AG04450 (cell line): ENCODE measurements at regions not wholly inside any gene's neighbourhood (a gene's known extent, or its start where the extent isn't known, plus 50 kb on each side); places are given as distances from the start of the nearest gene placed in this dataset.
A peak's percentile ranks its signal among the peaks of the same experiment; 100 is the strongest.

Source experiments
- CTCF ChIA-PET: fragments of 300-600, 350-600 bp; formaldehyde crosslinking; extraction: SDS; loops from one replicate; lab custom pipeline; 2022; ENCODE audit warnings: antibody characterized with exemption, inconsistent platforms; lab: Charles Lee
- POLR2A ChIA-PET: fragments of 350-600 bp; formaldehyde crosslinking; extraction: SDS; loops from one replicate; lab custom pipeline; 2021; ENCODE audit warnings: antibody characterized with exemption, inconsistent platforms; lab: Yijun Ruan, JAX
- DNase-seq: peaks from one replicate; pipeline ENCODE4 v3.0.0-alpha.2; 2011; ENCODE audit warnings: low read depth, low spot score
- H3K27ac ChIP-seq: one replicate; pipeline ENCODE4 v1.5.1; 2012; ENCODE audit warnings: low read depth, low read length, control low read depth
- H3K27me3 ChIP-seq: one replicate; pipeline ENCODE4 v1.6.0; 2012; ENCODE audit warnings: low read length; ENCODE audit not compliant: control insufficient read depth, insufficient read depth
- H3K4me3 ChIP-seq: 2 replicates; pipeline ENCODE4 v1.5.1; 2011; ENCODE audit warnings: mild to moderate bottlenecking, low read depth, low read length, control low read depth
- H3K9me3 ChIP-seq: 2 replicates; pipeline ENCODE4 v1.5.1; 2012; ENCODE audit warnings: low read length; ENCODE audit not compliant: control insufficient read depth, insufficient read depth
- TF ChIP-seq, protein P1 (sequence below): IDR thresholded peaks from 2 replicates; pipeline ENCODE4 v1.5.1; 2011; ENCODE audit warnings: low read depth, low read length, control low read depth, inconsistent platforms

- Histone ChIP-seq H3K9me3 (peaks cover 7% of the 10 kb centered on the region), H3K4me3 (no peak overlapping the region), H3K27ac (no peak overlapping the region), H3K27me3 (peaks cover 9% of the 10 kb centered on the region)
- CTCF ChIA-PET: interaction anchor here (0.7 to 1.2 kb wide), 2 partner anchors 13 to 149 kb away, joined by 3 read pairs; no protein-coding TSS in a partner anchor
- TF ChIP-seq, protein P1, sequence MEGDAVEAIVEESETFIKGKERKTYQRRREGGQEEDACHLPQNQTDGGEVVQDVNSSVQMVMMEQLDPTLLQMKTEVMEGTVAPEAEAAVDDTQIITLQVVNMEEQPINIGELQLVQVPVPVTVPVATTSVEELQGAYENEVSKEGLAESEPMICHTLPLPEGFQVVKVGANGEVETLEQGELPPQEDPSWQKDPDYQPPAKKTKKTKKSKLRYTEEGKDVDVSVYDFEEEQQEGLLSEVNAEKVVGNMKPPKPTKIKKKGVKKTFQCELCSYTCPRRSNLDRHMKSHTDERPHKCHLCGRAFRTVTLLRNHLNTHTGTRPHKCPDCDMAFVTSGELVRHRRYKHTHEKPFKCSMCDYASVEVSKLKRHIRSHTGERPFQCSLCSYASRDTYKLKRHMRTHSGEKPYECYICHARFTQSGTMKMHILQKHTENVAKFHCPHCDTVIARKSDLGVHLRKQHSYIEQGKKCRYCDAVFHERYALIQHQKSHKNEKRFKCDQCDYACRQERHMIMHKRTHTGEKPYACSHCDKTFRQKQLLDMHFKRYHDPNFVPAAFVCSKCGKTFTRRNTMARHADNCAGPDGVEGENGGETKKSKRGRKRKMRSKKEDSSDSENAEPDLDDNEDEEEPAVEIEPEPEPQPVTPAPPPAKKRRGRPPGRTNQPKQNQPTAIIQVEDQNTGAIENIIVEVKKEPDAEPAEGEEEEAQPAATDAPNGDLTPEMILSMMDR: no peak
- no peak for DNase-seq
- POLR2A ChIA-PET: interaction anchor here (0.7 kb wide), 1 partner anchor 126 kb away, joined by 5 read pairs; no protein-coding TSS in a partner anchor
Measured at GRCh38 chr7:73968487-73968886, 59.5 kb upstream of the ELN start.

DNA sequence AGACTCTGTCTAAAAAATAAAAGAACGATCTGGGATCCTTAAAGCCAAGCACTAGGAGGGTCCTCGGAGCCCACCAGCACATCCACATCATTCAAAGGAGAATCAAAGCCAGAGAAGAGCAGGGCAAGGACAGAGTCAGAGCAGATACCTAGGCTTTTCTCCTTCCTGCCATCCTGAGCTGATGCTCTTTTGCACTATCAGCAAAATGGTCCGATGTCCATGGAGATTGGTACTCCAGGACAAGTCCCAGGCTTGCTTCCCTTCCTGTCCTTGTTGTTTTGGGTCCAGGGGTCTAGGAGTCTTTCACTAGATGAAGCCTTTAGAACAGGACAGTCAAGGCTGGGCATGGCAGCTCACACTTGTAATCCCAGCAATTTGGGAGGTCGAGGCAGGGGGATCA is 58.0 kb upstream of the ELN start:
- peaks cover 9% of the 10 kb centered on the region for H3K27me3 ChIP-seq
- ChIA-PET CTCF (no interaction called here), POLR2A (no interaction called here)
- DNase-seq: no peak
- TF ChIP-seq, protein P1: no peak
- H3K27ac ChIP-seq: no peak overlapping the region
- no peaks in the 10 kb centered on the region; the same call in 1 of the 2 replicates for H3K9me3 ChIP-seq
- no peak overlapping the region for H3K4me3 ChIP-seq

DNA sequence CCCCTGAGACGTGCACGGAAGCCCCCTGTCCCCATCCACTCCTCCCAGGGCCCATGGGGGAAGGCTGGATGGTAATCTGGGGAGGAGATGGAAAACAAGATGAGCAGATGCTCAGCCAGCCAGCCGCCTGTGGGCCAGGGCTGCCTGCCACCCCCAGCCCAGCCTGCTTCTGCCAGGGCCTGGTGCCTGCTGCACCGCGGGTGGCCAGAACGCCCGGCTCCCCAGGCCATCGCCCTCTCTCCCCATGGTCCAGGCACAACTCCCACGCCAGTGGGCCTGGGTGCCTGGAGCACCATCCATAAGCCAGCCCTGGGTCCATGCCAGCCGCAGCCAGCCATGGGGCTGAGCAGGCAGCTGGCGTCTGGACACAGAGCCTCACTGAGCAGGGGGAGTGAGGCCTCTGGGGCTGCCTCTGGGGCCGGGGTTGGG is 57.2 kb upstream of the ELN start:
- H3K27ac ChIP-seq: no peak overlapping the region
- DNase-seq: no peak
- peaks cover 9% of the 10 kb centered on the region for H3K27me3 ChIP-seq
- CTCF ChIA-PET: interaction anchor here (0.9 kb wide), 1 partner anchor 50 kb away, joined by 3 read pairs; no protein-coding TSS in a partner anchor
- no peak overlapping the region for H3K4me3 ChIP-seq
- TF ChIP-seq, protein P1: no peak
- POLR2A ChIA-PET: no interaction called here
- no peaks in the 10 kb centered on the region; the same call in 1 of the 2 replicates for H3K9me3 ChIP-seq

GRCh38 chr7:73971322-73971703 is 56.7 kb upstream of the ELN start:
- TF ChIP-seq, protein P1: no peak
- no peak for DNase-seq
- peaks cover 9% of the 10 kb centered on the region for H3K27me3 ChIP-seq
- no peak overlapping the region for H3K27ac ChIP-seq
- ChIA-PET POLR2A (no interaction called here), CTCF (interaction anchor here (0.9 kb wide), 1 partner anchor 49 kb away, joined by 3 read pairs; no protein-coding TSS in a partner anchor)
- no peaks in the 10 kb centered on the region; the same call in 1 of the 2 replicates for H3K9me3 ChIP-seq
- no peak overlapping the region for H3K4me3 ChIP-seq

DNA sequence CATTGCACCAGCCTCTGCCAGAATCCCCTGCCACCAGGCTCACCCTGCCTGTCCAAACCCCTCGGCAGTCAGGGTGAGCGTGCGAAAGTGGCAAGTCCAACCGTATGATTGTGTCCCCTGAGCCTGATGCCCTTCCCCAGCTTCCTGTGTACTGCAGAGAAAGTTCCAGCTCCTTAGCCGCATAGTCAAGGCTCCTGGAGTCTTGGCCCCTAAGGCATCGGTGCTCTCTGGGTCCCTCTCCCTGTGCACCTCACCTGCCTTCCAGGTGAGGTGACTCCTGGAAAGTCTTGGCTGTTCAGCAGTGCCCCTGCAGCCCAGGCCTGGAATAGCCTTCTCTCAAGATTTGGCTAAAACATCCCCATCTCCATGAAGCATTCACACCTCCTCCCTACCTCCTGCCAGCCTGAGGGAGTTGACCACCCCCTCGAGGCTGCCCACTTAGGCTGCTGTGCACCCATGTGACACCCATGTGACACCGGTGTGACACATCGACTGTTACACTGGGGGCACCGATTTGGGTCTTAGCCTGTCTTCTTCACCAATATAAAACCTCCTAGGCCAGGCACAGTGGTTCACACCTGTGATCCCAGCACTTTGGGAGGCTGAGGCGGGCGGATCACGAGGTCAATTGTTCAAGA is 56.1 kb upstream of the ELN start:
- ChIA-PET CTCF (interaction anchor here (0.9 kb wide), 1 partner anchor 49 kb away, joined by 3 read pairs; no protein-coding TSS in a partner anchor), POLR2A (no interaction called here)
- H3K9me3 ChIP-seq: no peaks in the 10 kb centered on the region; the same call in 1 of the 2 replicates
- no peak overlapping the region for H3K4me3 ChIP-seq
- no peak overlapping the region for H3K27ac ChIP-seq
- peaks cover 9% of the 10 kb centered on the region for H3K27me3 ChIP-seq
- DNase-seq: no peak
- TF ChIP-seq, protein P1: peak; percentile 20; the same call in 1 of the 2 replicates
